CD14-positive monocyte (primary cell): ENCODE measurements at regions not wholly inside any gene's neighbourhood (a gene's known extent, or its start where the extent isn't known, plus 50 kb on each side); places are given as distances from the start of the nearest gene placed in this dataset.

ENCODE experiments used
- DNase-seq, 3 donors: peaks; one replicate each; pipeline ENCODE4 v3.0.0-alpha.2; 2011 to 2022
- H2AFZ ChIP-seq: 2 replicates; pipeline ENCODE4 v1.6.0; 2012; ENCODE audit warnings: mild to moderate bottlenecking, low read depth, low read length, inconsistent platforms; ENCODE audit not compliant: insufficient read depth, poor library complexity, severe bottlenecking
- H3K27ac ChIP-seq, 2 donors: 1 replicate in 1 of 2; 2 replicates in 1 of 2; pipeline ENCODE4 v1.5.1; 2012 to 2013; ENCODE audit warnings: low read length in 2 of 2, control low read depth in 1 of 2, inconsistent platforms in 1 of 2, low read depth in 1 of 2, mild to moderate bottlenecking in 1 of 2
- H3K27me3 ChIP-seq, 2 donors: one replicate each; pipeline versions ENCODE4 v1.6.0 to v1.6.1; 2011 to 2013; ENCODE audit warnings: low read length in 2 of 2; ENCODE audit not compliant: control insufficient read depth in 2 of 2, insufficient read depth in 2 of 2
- H3K36me3 ChIP-seq, 2 donors: replicated peaks in 1 of 2; 1 replicate in 1 of 2; 2 replicates in 1 of 2; pipeline versions ENCODE4 v1.5.1 to v1.6.1; 2012 to 2013; ENCODE audit warnings: low read length in 2 of 2, control low read depth in 1 of 2, inconsistent platforms in 1 of 2, mild to moderate bottlenecking in 1 of 2; ENCODE audit not compliant: insufficient read depth in 2 of 2, control insufficient read depth in 1 of 2
- H3K4me1 ChIP-seq, 2 donors: 1 replicate in 1 of 2; 2 replicates in 1 of 2; pipeline versions ENCODE4 v1.5.1 to v1.6.1; 2012 to 2013; ENCODE audit warnings: low read length in 2 of 2, control low read depth in 1 of 2, inconsistent platforms in 1 of 2, mild to moderate bottlenecking in 1 of 2, moderate library complexity in 1 of 2; ENCODE audit not compliant: insufficient read depth in 2 of 2, control insufficient read depth in 1 of 2
- H3K4me2 ChIP-seq: replicated peaks from 2 replicates; pipeline ENCODE3; 2012; ENCODE audit warnings: low read length, moderate library complexity, mild to moderate bottlenecking; ENCODE audit not compliant: poor library complexity, severe bottlenecking; ENCODE audit errors: extremely low read depth
- H3K4me3 ChIP-seq, 3 experiments: fragments of 200-600 bp in 1 of 3; sonication (generic) in 1 of 3; replicated peaks in 1 of 3; 1 replicate in 2 of 3; 2 replicates in 1 of 3; pipeline ENCODE4 v1.5.1; 2011 to 2013; ENCODE audit warnings: low read length in 3 of 3, mild to moderate bottlenecking in 3 of 3, control low read depth in 2 of 3, low read depth in 2 of 3, inconsistent platforms in 1 of 3, moderate library complexity in 1 of 3
- H3K79me2 ChIP-seq: 2 replicates; pipeline ENCODE4 v1.6.0; 2012; ENCODE audit warnings: mild to moderate bottlenecking, control low read depth, inconsistent platforms, low read length, moderate library complexity; ENCODE audit not compliant: insufficient read depth
- H3K9ac ChIP-seq: 2 replicates; pipeline ENCODE4 v1.6.0; 2017; ENCODE audit warnings: low read length, mild to moderate bottlenecking; ENCODE audit not compliant: insufficient read depth, poor library complexity, severe bottlenecking
- H3K9me3 ChIP-seq, 2 donors: replicated peaks in 1 of 2; 1 replicate in 1 of 2; 2 replicates in 1 of 2; pipeline versions ENCODE4 v1.5.1 to v1.6.1; 2012 to 2013; ENCODE audit warnings: low read length in 2 of 2, control low read depth in 1 of 2; ENCODE audit not compliant: control insufficient read depth in 1 of 2, insufficient read depth in 1 of 2
- H4K20me1 ChIP-seq: 2 replicates; pipeline ENCODE4 v1.6.0; 2012; ENCODE audit warnings: mild to moderate bottlenecking, low read length, control low read depth, moderate library complexity; ENCODE audit not compliant: insufficient read depth
- H3K27ac Mint-ChIP-seq, 7 donors: one replicate each; pipeline ENCODE4 v1.8.0; 2020; ENCODE audit warnings: mild to moderate bottlenecking in 7 of 7, mixed read lengths in 7 of 7, moderate library complexity in 6 of 7, inconsistent platforms in 2 of 7
- H3K27me3 Mint-ChIP-seq, 3 donors: one replicate each; pipeline ENCODE4 v1.8.0; 2021 to 2022; ENCODE audit warnings: low read depth in 3 of 3, mild to moderate bottlenecking in 3 of 3, mixed read lengths in 3 of 3, moderate library complexity in 3 of 3, inconsistent platforms in 1 of 3
- H3K36me3 Mint-ChIP-seq, 2 donors: one replicate each; pipeline ENCODE4 v1.8.0; 2020; ENCODE audit warnings: mixed read lengths in 2 of 2, inconsistent platforms in 1 of 2, mild to moderate bottlenecking in 1 of 2
- H3K4me1 Mint-ChIP-seq: one replicate; pipeline ENCODE4 v1.8.0; 2020; ENCODE audit warnings: mild to moderate bottlenecking, mixed read lengths
- H3K4me3 Mint-ChIP-seq, 2 donors: one replicate each; pipeline ENCODE4 v1.8.0; 2020; ENCODE audit warnings: mild to moderate bottlenecking in 2 of 2, mixed read lengths in 2 of 2, moderate library complexity in 1 of 2
- H3K9me3 Mint-ChIP-seq, 7 donors: one replicate each; pipeline ENCODE4 v1.8.0; 2020 to 2022; ENCODE audit warnings: mixed read lengths in 7 of 7, mild to moderate bottlenecking in 6 of 7, moderate library complexity in 6 of 7, inconsistent platforms in 2 of 7
- CTCF ChIP-seq: fragments of 200-600 bp; IDR thresholded peaks from one replicate; pipeline ENCODE4 v1.8.0; 2022; ENCODE audit warnings: antibody characterized with exemption, mild to moderate bottlenecking
- WGBS: methylation state at CpG from one replicate; pipeline ENCODE4 v1.1.5; 2013; ENCODE audit warnings: missing lambda C conversion rate; ENCODE audit not compliant: insufficient coverage; 5-methylcytosine and 5-hydroxymethylcytosine counted together
- intact Hi-C, 2 donors: fragments of 100-400 bp; cut with micrococcal nuclease; formaldehyde crosslinking; loops; one replicate each; pipeline versions ENCODE4 v1.15.0 to v1.15.1; 2023

- intact Hi-C loops: no loop called here
- H3K36me3 ChIP-seq: no peaks in the 10 kb centered on the region
- no peak overlapping the region for H3K27ac Mint-ChIP-seq
- H3K4me1 Mint-ChIP-seq: no peaks in the 10 kb centered on the region
- WGBS: 92% methylated on average over 8 of the region's 8 CpGs
- no peaks in the 10 kb centered on the region for H3K27me3 ChIP-seq
- H3K4me3 Mint-ChIP-seq: no peak overlapping the region
- no peak for DNase-seq
- H4K20me1 ChIP-seq: no peaks in the 10 kb centered on the region
- no peaks in the 10 kb centered on the region for H3K36me3 Mint-ChIP-seq
- no peaks in the 10 kb centered on the region for H3K9me3 ChIP-seq
- TF ChIP-seq CTCF: no peak
- no peak overlapping the region for H3K4me2 ChIP-seq
- H3K27ac ChIP-seq: no peak overlapping the region
- H3K4me1 ChIP-seq: no peaks in the 10 kb centered on the region
- no peaks in the 10 kb centered on the region for H3K79me2 ChIP-seq
- peaks cover 1 to 6% (median 3%) of the 10 kb centered on the region in 3 donors for H3K27me3 Mint-ChIP-seq
- H3K9me3 Mint-ChIP-seq: peaks cover 0 to 5% (median 0%) of the 10 kb centered on the region in 7 donors
- H3K4me3 ChIP-seq: no peak overlapping the region
- H3K9ac ChIP-seq: no peak overlapping the region
- H2AFZ ChIP-seq: no peak overlapping the region
Observed at GRCh38 chr11:134624166-134624920, 212.3 kb upstream of the B3GAT1 start.

GRCh38 chr11:134623711-134624110 is 211.7 kb upstream of the B3GAT1 start:
- H3K27me3 ChIP-seq: no peaks in the 10 kb centered on the region
- no peaks in the 10 kb centered on the region for H4K20me1 ChIP-seq
- H3K4me2 ChIP-seq: no peak overlapping the region
- Mint-ChIP-seq H3K27me3 (peaks cover 1 to 6% (median 3%) of the 10 kb centered on the region in 3 donors), H3K4me3 (no peak overlapping the region), H3K27ac (no peak overlapping the region), H3K9me3 (peaks cover 0 to 5% (median 0%) of the 10 kb centered on the region in 7 donors), H3K4me1 (no peaks in the 10 kb centered on the region), H3K36me3 (no peaks in the 10 kb centered on the region)
- no peaks in the 10 kb centered on the region for H3K36me3 ChIP-seq
- H3K27ac ChIP-seq: no peak overlapping the region
- no peak overlapping the region for H3K9ac ChIP-seq
- H3K79me2 ChIP-seq: no peaks in the 10 kb centered on the region
- no peak for TF ChIP-seq CTCF
- H2AFZ ChIP-seq: no peak overlapping the region
- WGBS: 84% methylated on average over 5 of the region's 5 CpGs
- DNase-seq: no peak
- intact Hi-C loops: no loop called here
- H3K9me3 ChIP-seq: no peaks in the 10 kb centered on the region
- no peaks in the 10 kb centered on the region for H3K4me1 ChIP-seq
- H3K4me3 ChIP-seq: no peak overlapping the region
